Activated naive CD4-positive, alpha-beta T cell treated with anti-CD3 and anti-CD28 coated beads for 36 hours (primary cell): ENCODE measurements at regions not wholly inside any gene's neighbourhood (a gene's known extent, or its start where the extent isn't known, plus 50 kb on each side); places are given as distances from the start of the nearest gene placed in this dataset.
A peak's percentile ranks its signal among the peaks of the same experiment; 100 is the strongest.

Experiments used
- CTCF ChIA-PET: fragments of 350-600 bp; sonication (Branson Sonifier 250); formaldehyde crosslinking; loops from one replicate; lab custom pipeline; 2021; ENCODE audit warnings: antibody characterized with exemption; lab: Charles Lee
- DNase-seq: peaks from one replicate; pipeline ENCODE4 v3.0.0-alpha.2; 2020
- H3K27ac Mint-ChIP-seq: one replicate; pipeline ENCODE4 v1.8.0; 2021; ENCODE audit warnings: mild to moderate bottlenecking, mixed read lengths
- H3K27me3 Mint-ChIP-seq: one replicate; pipeline ENCODE4 v1.8.0; 2021; ENCODE audit warnings: low read depth, mixed read lengths
- H3K36me3 Mint-ChIP-seq: one replicate; pipeline ENCODE4 v1.8.0; 2021; ENCODE audit warnings: low read depth, mixed read lengths
- H3K4me1 Mint-ChIP-seq: one replicate; pipeline ENCODE4 v1.8.0; 2021; ENCODE audit warnings: low read depth, mixed read lengths
- H3K4me3 Mint-ChIP-seq: one replicate; pipeline ENCODE4 v1.8.0; 2021; ENCODE audit warnings: mild to moderate bottlenecking, moderate library complexity, mixed read lengths
- H3K9me3 Mint-ChIP-seq: one replicate; pipeline ENCODE4 v1.8.0; 2021; ENCODE audit warnings: mixed read lengths
- intact Hi-C: fragments of 100-400 bp; cut with micrococcal nuclease; formaldehyde crosslinking; loops from one replicate; pipeline ENCODE4 v1.15.1; 2023

- Mint-ChIP-seq H3K36me3 (no peaks in the 10 kb centered on the region), H3K4me3 (peak overlapping the region; percentile 59), H3K9me3 (no peaks in the 10 kb centered on the region), H3K27me3 (peaks cover 50% of the 10 kb centered on the region), H3K4me1 (no peaks in the 10 kb centered on the region), H3K27ac (no peak overlapping the region)
- peak; percentile 50 for DNase-seq
- CTCF ChIA-PET = interaction anchor here (0.6 to 2.3 kb wide), 25 partner anchors 8 to 928 kb away, joined by 3 to 7 read pairs (median 4); partner anchors contain the start of genes EFCAB11 and TDP1
- intact Hi-C loops = loop anchor here (1.0 to 5.0 kb wide), 3 partner anchors 390 to 888 kb away; partner anchors contain the start of gene FOXN3
Observed at GRCh38 chr14:89027097-89027740, 202.8 kb downstream of the TTC8 start.

DNA sequence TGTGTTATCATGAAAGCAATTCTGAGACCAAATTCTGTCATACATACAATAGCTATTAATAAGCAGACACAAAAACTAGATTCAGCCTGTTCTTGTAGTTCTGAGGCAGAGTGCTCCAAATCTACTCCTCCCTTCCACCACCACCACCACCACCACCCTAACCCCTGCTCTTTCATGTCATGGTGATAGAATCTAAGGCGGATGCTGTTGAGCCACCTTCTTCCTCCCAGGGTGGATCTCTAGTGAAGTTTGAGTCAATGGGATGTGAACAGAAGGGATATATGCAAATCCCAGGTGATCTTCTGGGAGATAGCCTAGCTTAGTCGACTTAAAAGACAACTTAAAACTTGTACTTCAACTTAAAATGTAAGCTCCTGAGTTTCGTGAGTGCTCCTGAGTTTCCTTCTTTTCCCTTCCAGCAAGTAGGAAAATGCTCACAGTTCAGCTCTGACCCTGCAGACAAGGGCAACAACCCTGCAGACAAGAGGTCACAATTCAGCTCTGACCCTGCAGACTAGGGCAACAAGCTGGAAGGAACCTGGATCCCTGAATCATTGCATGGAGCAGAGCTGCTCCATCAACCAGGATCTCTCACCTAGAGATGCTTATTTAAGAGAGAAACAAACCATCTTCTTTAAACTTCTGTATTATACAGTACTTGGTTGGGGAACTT lies 204.1 kb downstream of the TTC8 start:
- H3K36me3 Mint-ChIP-seq = no peaks in the 10 kb centered on the region
- H3K4me3 Mint-ChIP-seq = no peak overlapping the region
- no peaks in the 10 kb centered on the region for H3K4me1 Mint-ChIP-seq
- no peaks in the 10 kb centered on the region for H3K9me3 Mint-ChIP-seq
- no peak for DNase-seq
- CTCF ChIA-PET = interaction anchor here (0.5 to 2.3 kb wide), 7 partner anchors 11 to 911 kb away, joined by 3 to 7 read pairs (median 5); no protein-coding TSS in a partner anchor
- intact Hi-C loops = loop anchor here (5.0 kb wide), 2 partner anchors 389 to 739 kb away; partner anchors contain the start of gene FOXN3
- H3K27ac Mint-ChIP-seq = no peak overlapping the region
- H3K27me3 Mint-ChIP-seq = peaks cover 46% of the 10 kb centered on the region

GRCh38 chr14:89029961-89030694 lies 205.7 kb downstream of the TTC8 start:
- CTCF ChIA-PET = interaction anchor here (0.6 to 1.5 kb wide), 2 partner anchors 312 to 881 kb away, joined by 3 to 5 read pairs; no protein-coding TSS in a partner anchor
- H3K9me3 Mint-ChIP-seq = no peaks in the 10 kb centered on the region
- no peaks in the 10 kb centered on the region for H3K36me3 Mint-ChIP-seq
- no peak overlapping the region for H3K4me3 Mint-ChIP-seq
- intact Hi-C loops = loop anchor here (5.0 kb wide), 2 partner anchors 387 to 737 kb away; partner anchors contain the start of gene FOXN3
- no peaks in the 10 kb centered on the region for H3K4me1 Mint-ChIP-seq
- no peak for DNase-seq
- no peak overlapping the region for H3K27ac Mint-ChIP-seq
- H3K27me3 Mint-ChIP-seq = peaks cover 40% of the 10 kb centered on the region

GRCh38 chr14:89030921-89031320 lies 206.5 kb downstream of the TTC8 start:
- intact Hi-C loops = no loop called here
- no peak for DNase-seq
- CTCF ChIA-PET = no interaction called here
- Mint-ChIP-seq H3K27me3 (peaks cover 37% of the 10 kb centered on the region), H3K4me1 (no peaks in the 10 kb centered on the region), H3K27ac (no peak overlapping the region), H3K9me3 (no peaks in the 10 kb centered on the region), H3K36me3 (no peaks in the 10 kb centered on the region), H3K4me3 (no peak overlapping the region)

- no peaks in the 10 kb centered on the region for H3K36me3 Mint-ChIP-seq
- intact Hi-C loops = no loop called here
- CTCF ChIA-PET = no interaction called here
- no peaks in the 10 kb centered on the region for H3K4me1 Mint-ChIP-seq
- peaks cover 34% of the 10 kb centered on the region for H3K27me3 Mint-ChIP-seq
- no peak overlapping the region for H3K4me3 Mint-ChIP-seq
- DNase-seq = no peak
- no peak overlapping the region for H3K27ac Mint-ChIP-seq
- H3K9me3 Mint-ChIP-seq = no peaks in the 10 kb centered on the region
Observed at GRCh38 chr14:89032086-89032649, 207.7 kb downstream of the TTC8 start.

DNA sequence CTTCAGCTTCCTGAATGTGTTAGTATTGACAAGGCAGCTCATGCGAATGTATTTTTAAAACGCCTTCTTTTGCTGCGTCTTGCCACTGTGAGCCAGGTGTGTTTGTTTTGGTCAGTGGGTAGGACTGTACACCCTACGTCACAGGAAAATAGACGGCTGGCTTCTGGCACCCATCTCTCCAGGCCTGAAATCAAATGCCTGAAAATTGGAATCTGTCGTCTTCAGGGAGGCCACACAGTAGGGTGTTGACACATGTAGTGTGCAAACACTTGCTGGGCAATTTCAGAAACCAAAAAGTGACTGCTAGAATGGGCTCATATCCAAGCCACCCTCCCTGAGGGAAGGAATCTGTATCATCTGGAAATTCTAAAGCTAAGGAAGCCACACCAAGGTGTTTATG lies 209.3 kb downstream of the TTC8 start:
- Mint-ChIP-seq H3K4me3 (no peak overlapping the region), H3K4me1 (no peaks in the 10 kb centered on the region), H3K9me3 (no peaks in the 10 kb centered on the region), H3K36me3 (no peaks in the 10 kb centered on the region), H3K27me3 (peaks cover 22% of the 10 kb centered on the region), H3K27ac (no peak overlapping the region)
- CTCF ChIA-PET = interaction anchor here (1.0 to 1.1 kb wide), 2 partner anchors 621 to 882 kb away, joined by 3 to 8 read pairs; no protein-coding TSS in a partner anchor
- no peak for DNase-seq
- intact Hi-C loops = no loop called here

GRCh38 chr14:89036371-89036770 lies 211.9 kb downstream of the TTC8 start:
- H3K36me3 Mint-ChIP-seq = no peaks in the 10 kb centered on the region
- no peaks in the 10 kb centered on the region for H3K9me3 Mint-ChIP-seq
- H3K27me3 Mint-ChIP-seq = peaks cover 14% of the 10 kb centered on the region
- peaks cover 11% of the 10 kb centered on the region for H3K4me1 Mint-ChIP-seq
- H3K4me3 Mint-ChIP-seq = no peak overlapping the region
- no peak overlapping the region for H3K27ac Mint-ChIP-seq
- intact Hi-C loops = no loop called here
- DNase-seq = no peak
- CTCF ChIA-PET = no interaction called here

GRCh38 chr14:89037065-89037464 lies 212.6 kb downstream of the TTC8 start:
- Mint-ChIP-seq H3K9me3 (no peaks in the 10 kb centered on the region), H3K4me3 (no peak overlapping the region), H3K4me1 (peaks cover 12% of the 10 kb centered on the region), H3K27ac (no peak overlapping the region), H3K36me3 (no peaks in the 10 kb centered on the region), H3K27me3 (peaks cover 14% of the 10 kb centered on the region)
- intact Hi-C loops = no loop called here
- no peak for DNase-seq
- CTCF ChIA-PET = no interaction called here

DNA sequence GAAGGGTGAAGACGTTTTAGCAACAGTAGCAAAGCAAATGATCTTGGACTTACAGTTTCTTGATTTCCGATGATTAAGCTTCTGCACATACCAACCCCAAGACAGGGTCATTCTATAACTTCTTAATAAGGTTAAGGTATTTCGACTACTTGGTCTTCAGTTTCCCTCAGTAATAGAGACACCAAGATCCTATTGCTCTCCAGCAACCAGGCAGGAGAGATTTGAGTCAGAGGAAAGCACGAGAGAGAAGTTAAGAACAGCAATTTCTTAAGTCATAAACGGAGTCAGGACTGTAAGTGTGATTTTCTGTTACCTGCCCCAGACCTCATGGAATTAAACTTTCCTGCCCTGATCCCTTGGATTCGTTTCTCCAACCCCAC lies 215.6 kb downstream of the TTC8 start:
- CTCF ChIA-PET = interaction anchor here (0.5 to 2.3 kb wide), 11 partner anchors 12 to 933 kb away, joined by 3 to 9 read pairs (median 3); no protein-coding TSS in a partner anchor
- Mint-ChIP-seq H3K4me1 (peaks cover 12% of the 10 kb centered on the region), H3K36me3 (no peaks in the 10 kb centered on the region), H3K27me3 (peaks cover 11% of the 10 kb centered on the region), H3K9me3 (peaks cover 2% of the 10 kb centered on the region), H3K4me3 (peak overlapping the region; percentile 70), H3K27ac (no peak overlapping the region)
- DNase-seq = no peak
- intact Hi-C loops = loop anchor here (1.0 to 10.0 kb wide), 7 partner anchors 135 to 875 kb away; no protein-coding TSS in a partner anchor

DNA sequence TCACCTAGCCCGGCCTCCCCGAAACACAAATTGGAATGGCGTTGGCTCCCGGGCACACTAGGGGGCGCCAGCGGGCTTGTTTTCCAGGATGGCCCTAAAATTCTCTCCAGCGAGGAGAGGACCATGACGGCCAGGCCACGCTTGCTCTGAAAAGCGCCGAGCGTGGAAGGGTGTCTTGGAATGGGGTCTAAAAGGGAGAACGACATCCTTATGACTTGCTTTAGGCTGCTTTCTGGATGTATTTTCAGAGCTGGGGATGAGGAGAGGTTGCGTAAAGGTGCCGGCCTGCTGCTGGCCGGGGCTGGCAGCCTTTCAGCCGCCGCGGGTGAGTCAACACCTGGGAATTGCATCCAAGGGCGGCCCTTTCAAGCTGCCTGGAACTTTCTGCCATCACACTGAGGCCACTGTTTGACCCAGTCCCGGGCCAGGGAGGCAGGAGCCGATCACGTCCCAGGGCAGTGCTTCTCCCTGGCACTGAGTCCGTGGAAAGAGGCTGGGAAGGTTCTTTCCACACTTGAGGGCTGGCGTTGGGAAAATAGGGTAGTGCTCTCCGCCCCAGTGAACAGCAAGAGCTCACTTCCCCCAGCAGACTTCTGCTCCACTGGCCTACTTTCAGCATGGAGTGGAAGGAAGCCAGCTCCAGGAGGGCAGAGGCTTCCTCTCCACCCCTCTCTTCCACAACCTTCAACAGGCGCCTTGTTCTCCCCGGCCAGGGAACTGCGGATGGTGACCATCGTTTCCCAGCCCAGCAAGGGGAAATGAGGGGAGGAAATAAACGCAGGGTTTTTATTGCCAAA lies 216.2 kb downstream of the TTC8 start:
- Mint-ChIP-seq H3K4me1 (peaks cover 12% of the 10 kb centered on the region), H3K27ac (no peak overlapping the region), H3K4me3 (peak overlapping the region; percentile 70), H3K27me3 (peaks cover 8% of the 10 kb centered on the region), H3K36me3 (no peaks in the 10 kb centered on the region), H3K9me3 (peaks cover 2% of the 10 kb centered on the region)
- peak; percentile 91 for DNase-seq
- intact Hi-C loops = loop anchor here (1.0 to 10.0 kb wide), 7 partner anchors 134 to 875 kb away; no protein-coding TSS in a partner anchor
- CTCF ChIA-PET = interaction anchor here (0.5 to 2.3 kb wide), 21 partner anchors 26 to 932 kb away, joined by 3 to 9 read pairs (median 3); no protein-coding TSS in a partner anchor

GRCh38 chr14:89041257-89041582 lies 216.8 kb downstream of the TTC8 start:
- H3K9me3 Mint-ChIP-seq = peaks cover 2% of the 10 kb centered on the region
- H3K27me3 Mint-ChIP-seq = peaks cover 8% of the 10 kb centered on the region
- DNase-seq = peak; percentile 12
- H3K36me3 Mint-ChIP-seq = no peaks in the 10 kb centered on the region
- H3K4me3 Mint-ChIP-seq = no peak overlapping the region
- H3K4me1 Mint-ChIP-seq = peaks cover 12% of the 10 kb centered on the region
- CTCF ChIA-PET = interaction anchor here (0.5 to 2.3 kb wide), 19 partner anchors 262 to 931 kb away, joined by 3 to 9 read pairs (median 3); no protein-coding TSS in a partner anchor
- intact Hi-C loops = loop anchor here (2.0 to 10.0 kb wide), 3 partner anchors 134 to 644 kb away; no protein-coding TSS in a partner anchor
- H3K27ac Mint-ChIP-seq = no peak overlapping the region
